ENCODE measurements at regions not wholly inside any gene's neighbourhood (a gene's known extent, or its start where the extent isn't known, plus 50 kb on each side); places are given as distances from the start of the nearest gene placed in this dataset.

- TF ChIP-seq, protein P1, sequence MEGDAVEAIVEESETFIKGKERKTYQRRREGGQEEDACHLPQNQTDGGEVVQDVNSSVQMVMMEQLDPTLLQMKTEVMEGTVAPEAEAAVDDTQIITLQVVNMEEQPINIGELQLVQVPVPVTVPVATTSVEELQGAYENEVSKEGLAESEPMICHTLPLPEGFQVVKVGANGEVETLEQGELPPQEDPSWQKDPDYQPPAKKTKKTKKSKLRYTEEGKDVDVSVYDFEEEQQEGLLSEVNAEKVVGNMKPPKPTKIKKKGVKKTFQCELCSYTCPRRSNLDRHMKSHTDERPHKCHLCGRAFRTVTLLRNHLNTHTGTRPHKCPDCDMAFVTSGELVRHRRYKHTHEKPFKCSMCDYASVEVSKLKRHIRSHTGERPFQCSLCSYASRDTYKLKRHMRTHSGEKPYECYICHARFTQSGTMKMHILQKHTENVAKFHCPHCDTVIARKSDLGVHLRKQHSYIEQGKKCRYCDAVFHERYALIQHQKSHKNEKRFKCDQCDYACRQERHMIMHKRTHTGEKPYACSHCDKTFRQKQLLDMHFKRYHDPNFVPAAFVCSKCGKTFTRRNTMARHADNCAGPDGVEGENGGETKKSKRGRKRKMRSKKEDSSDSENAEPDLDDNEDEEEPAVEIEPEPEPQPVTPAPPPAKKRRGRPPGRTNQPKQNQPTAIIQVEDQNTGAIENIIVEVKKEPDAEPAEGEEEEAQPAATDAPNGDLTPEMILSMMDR (IDR thresholded peaks at IDR 0.05) = no peak
- TF ChIP-seq POLR2A (IDR thresholded peaks at IDR 0.05) = no peak
- Histone ChIP-seq H3K27me3 (no peaks in the 10 kb centered on the region), H3K36me3 (peaks cover 0 to 13% (median 0%) of the 10 kb centered on the region in 3 donors), H3K9me3 (no peaks in the 10 kb centered on the region), H3K4me1 (peaks cover 0 to 9% (median 0%) of the 10 kb centered on the region in 4 donors), H3K27ac (no peak overlapping the region), H3K4me3 (no peak overlapping the region)
- DNase-seq (ENCODE audit: low spot score in 2 of 2) = no peak
- 53 to 76% methylated on average over 1 of the region's 1 CpG for WGBS, 2 donors
These were observed 75.1 kb downstream of the BOLA3 start for GRCh38 chr2:74072565-74072964.

DNA sequence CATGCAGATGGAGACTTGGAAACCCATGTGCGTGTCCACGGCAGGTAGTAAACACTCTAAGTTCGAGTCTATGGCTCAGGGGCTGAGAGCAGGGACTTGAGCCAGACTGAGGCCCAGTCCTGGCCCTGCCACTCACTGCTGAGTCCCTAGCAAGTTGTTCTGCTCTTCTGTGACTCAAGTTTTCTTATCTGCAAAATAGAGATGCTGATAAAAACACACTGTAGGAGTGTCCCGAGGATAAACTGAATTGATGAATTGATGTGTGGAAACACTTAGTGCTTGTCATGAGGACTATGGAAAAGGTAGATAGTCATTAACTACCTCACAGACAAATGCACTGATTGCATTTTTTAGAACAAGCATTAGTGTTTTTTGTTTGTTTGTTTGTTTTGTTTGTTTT, 73.2 kb downstream of the BOLA3 start:
- DNase-seq (ENCODE audit: low spot score in 2 of 2) = no peak
- peaks cover 0 to 13% (median 0%) of the 10 kb centered on the region in 3 donors for H3K36me3 ChIP-seq
- TF ChIP-seq EP300 (IDR thresholded peaks at IDR 0.05) (no peak), POLR2A (IDR thresholded peaks at IDR 0.05) (no peak)
- TF ChIP-seq, protein P1 (IDR thresholded peaks at IDR 0.05) = no peak
- H3K4me3 ChIP-seq = no peak overlapping the region
- H3K9me3 ChIP-seq = no peaks in the 10 kb centered on the region
- peaks cover 0 to 11% (median 0%) of the 10 kb centered on the region in 4 donors for H3K4me1 ChIP-seq
- 86 to 89% methylated on average over 4 of the region's 4 CpGs for WGBS, 2 donors
- no peak overlapping the region for H3K27ac ChIP-seq
- H3K27me3 ChIP-seq = no peaks in the 10 kb centered on the region

DNA sequence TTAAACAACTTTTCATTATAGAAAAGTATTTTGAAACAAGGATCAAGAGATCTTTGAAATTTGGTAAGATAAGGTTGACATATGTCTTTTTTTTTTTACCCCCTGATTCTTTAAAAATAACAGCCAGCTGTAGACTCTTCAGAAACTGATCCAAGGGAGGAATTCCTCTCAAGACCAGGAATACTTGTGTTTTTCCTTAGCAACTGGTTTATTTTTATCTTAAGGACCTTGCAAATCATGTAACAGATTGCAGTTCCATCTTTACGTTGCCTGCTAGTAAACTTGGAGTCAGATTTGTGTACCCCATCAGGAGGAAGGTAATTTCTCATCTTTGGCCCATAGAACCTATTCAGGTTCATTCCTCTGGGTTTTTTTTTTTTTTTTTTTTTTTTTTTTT, 71.6 kb downstream of the BOLA3 start:
- H3K9me3 ChIP-seq = no peaks in the 10 kb centered on the region
- no peak overlapping the region for H3K27ac ChIP-seq
- WGBS, 2 donors = 79 to 85% methylated on average over 1 of the region's 1 CpG
- H3K27me3 ChIP-seq = no peaks in the 10 kb centered on the region
- TF ChIP-seq EP300 (IDR thresholded peaks at IDR 0.05) (no peak), POLR2A (IDR thresholded peaks at IDR 0.05) (no peak)
- TF ChIP-seq, protein P1 (IDR thresholded peaks at IDR 0.05) = no peak
- peaks cover 0 to 11% (median 0%) of the 10 kb centered on the region in 4 donors for H3K4me1 ChIP-seq
- H3K4me3 ChIP-seq = no peak overlapping the region
- no peak for DNase-seq (ENCODE audit: low spot score in 2 of 2)
- peaks cover 0 to 21% (median 0%) of the 10 kb centered on the region in 3 donors for H3K36me3 ChIP-seq

- WGBS, 2 donors = 38 to 51% methylated on average over 7 of the region's 7 CpGs
- no peaks in the 10 kb centered on the region for H3K9me3 ChIP-seq
- TF ChIP-seq, protein P1 (IDR thresholded peaks at IDR 0.05) = no peak
- TF ChIP-seq EP300 (IDR thresholded peaks at IDR 0.05) (no peak), POLR2A (IDR thresholded peaks at IDR 0.05) (no peak)
- peaks cover 0 to 28% (median 0%) of the 10 kb centered on the region in 3 donors for H3K36me3 ChIP-seq
- H3K27ac ChIP-seq = no peak overlapping the region
- peaks cover 0 to 11% (median 0%) of the 10 kb centered on the region in 4 donors for H3K4me1 ChIP-seq
- no peaks in the 10 kb centered on the region for H3K27me3 ChIP-seq
- H3K4me3 ChIP-seq = no peak overlapping the region
- no peak for DNase-seq (ENCODE audit: low spot score in 2 of 2)
These were observed 70.1 kb downstream of the BOLA3 start for GRCh38 chr2:74077636-74078035.

GRCh38 chr2:74078466-74078865, 69.2 kb downstream of the BOLA3 start:
- DNase-seq (ENCODE audit: low spot score in 2 of 2) = no peak
- H3K27ac ChIP-seq = no peak overlapping the region
- H3K27me3 ChIP-seq = no peaks in the 10 kb centered on the region
- H3K4me3 ChIP-seq = no peak overlapping the region
- peaks cover 0 to 11% (median 0%) of the 10 kb centered on the region in 4 donors for H3K4me1 ChIP-seq
- TF ChIP-seq EP300 (IDR thresholded peaks at IDR 0.05) (no peak), POLR2A (IDR thresholded peaks at IDR 0.05) (no peak)
- H3K36me3 ChIP-seq = peaks cover 0 to 36% (median 0%) of the 10 kb centered on the region in 3 donors
- H3K9me3 ChIP-seq = no peaks in the 10 kb centered on the region
